ENCODE measurements at regions not wholly inside any gene's neighbourhood (a gene's known extent, or its start where the extent isn't known, plus 50 kb on each side); places are given as distances from the start of the nearest gene placed in this dataset.

- H3K27ac ChIP-seq (ENCODE audit: low read depth, low read length, poor library complexity, severe bottlenecking), result no peak overlapping the region
- ChIA-PET POLR2A (ENCODE audit: low non-redundant PET) (no interaction called here), CTCF (no interaction called here)
- DNase-seq (ENCODE audit: low spot score), result no peak
- no peak overlapping the region for H3K4me3 ChIP-seq (ENCODE audit: low read depth, low read length, poor library complexity, severe bottlenecking)
- TF ChIP-seq CTCF (conservative IDR thresholded peaks at IDR 0.05; ENCODE audit: low read depth, low read length), result peak; percentile 24; the same call in 1 of the 2 replicates
- no peak for TF ChIP-seq EZH2 (IDR thresholded peaks at IDR 0.05; ENCODE audit: borderline replicate concordance, low read depth, low read length, poor library complexity, severe bottlenecking)
- no TSS peak for BruUV-seq (replicated peaks)
- H3K36me3 ChIP-seq (ENCODE audit: insufficient read depth, low read length, poor library complexity, severe bottlenecking), result no peaks in the 10 kb centered on the region
- no peaks in the 10 kb centered on the region for H3K27me3 ChIP-seq (replicated peaks; ENCODE audit: insufficient read depth, low read depth, low read length, poor library complexity)
- no peaks in the 10 kb centered on the region for H3K9me3 ChIP-seq (ENCODE audit: low read depth, low read length, poor library complexity, severe bottlenecking)
- intact Hi-C loops (cut with micrococcal nuclease; ENCODE audit: unreplicated experiment), result no loop called here
- no peaks in the 10 kb centered on the region for H3K4me1 ChIP-seq (ENCODE audit: insufficient read depth, low read length, poor library complexity, severe bottlenecking)
Observed at GRCh38 chr11:71372693-71373657, 75.2 kb downstream of the DHCR7 start.

- POLR2A ChIA-PET (ENCODE audit: low non-redundant PET), result no interaction called here
- Histone ChIP-seq H3K4me1 (ENCODE audit: insufficient read depth, low read length, poor library complexity, severe bottlenecking) (no peaks in the 10 kb centered on the region), H3K27me3 (replicated peaks; ENCODE audit: insufficient read depth, low read depth, low read length, poor library complexity) (no peaks in the 10 kb centered on the region), H3K27ac (ENCODE audit: low read depth, low read length, poor library complexity, severe bottlenecking) (no peak overlapping the region), H3K4me3 (ENCODE audit: low read depth, low read length, poor library complexity, severe bottlenecking) (no peak overlapping the region), H3K36me3 (ENCODE audit: insufficient read depth, low read length, poor library complexity, severe bottlenecking) (no peaks in the 10 kb centered on the region), H3K9me3 (ENCODE audit: low read depth, low read length, poor library complexity, severe bottlenecking) (no peaks in the 10 kb centered on the region)
- CTCF ChIA-PET, result no interaction called here
- no TSS peak for BruUV-seq (replicated peaks)
- TF ChIP-seq CTCF (conservative IDR thresholded peaks at IDR 0.05; ENCODE audit: low read depth, low read length) (no peak), EZH2 (IDR thresholded peaks at IDR 0.05; ENCODE audit: borderline replicate concordance, low read depth, low read length, poor library complexity, severe bottlenecking) (no peak)
- no peak for DNase-seq (ENCODE audit: low spot score)
- intact Hi-C loops (cut with micrococcal nuclease; ENCODE audit: unreplicated experiment), result no loop called here
Observed at GRCh38 chr11:71371674-71372069, 76.5 kb downstream of the DHCR7 start.

- Histone ChIP-seq H3K27me3 (replicated peaks; ENCODE audit: insufficient read depth, low read depth, low read length, poor library complexity) (no peaks in the 10 kb centered on the region), H3K27ac (ENCODE audit: low read depth, low read length, poor library complexity, severe bottlenecking) (no peak overlapping the region), H3K36me3 (ENCODE audit: insufficient read depth, low read length, poor library complexity, severe bottlenecking) (no peaks in the 10 kb centered on the region), H3K4me1 (ENCODE audit: insufficient read depth, low read length, poor library complexity, severe bottlenecking) (no peaks in the 10 kb centered on the region), H3K4me3 (ENCODE audit: low read depth, low read length, poor library complexity, severe bottlenecking) (no peak overlapping the region), H3K9me3 (ENCODE audit: low read depth, low read length, poor library complexity, severe bottlenecking) (no peaks in the 10 kb centered on the region)
- ChIA-PET POLR2A (ENCODE audit: low non-redundant PET) (no interaction called here), CTCF (no interaction called here)
- TF ChIP-seq CTCF (conservative IDR thresholded peaks at IDR 0.05; ENCODE audit: low read depth, low read length) (no peak; the same call in 1 of the 2 replicates), EZH2 (IDR thresholded peaks at IDR 0.05; ENCODE audit: borderline replicate concordance, low read depth, low read length, poor library complexity, severe bottlenecking) (no peak)
- BruUV-seq (replicated peaks), result no TSS peak
- DNase-seq (ENCODE audit: low spot score), result no peak
- intact Hi-C loops (cut with micrococcal nuclease; ENCODE audit: unreplicated experiment), result no loop called here
Observed at GRCh38 chr11:71370895-71371673, 77.1 kb downstream of the DHCR7 start.

All from A673 (cell line).